8988T (cell line): ENCODE measurements at regions not wholly inside any gene's neighbourhood (a gene's known extent, or its start where the extent isn't known, plus 50 kb on each side); places are given as distances from the start of the nearest gene placed in this dataset.

ENCODE experiments used
- DNase-seq: peaks from one replicate; pipeline ENCODE4 v3.0.0; 2011

DNA sequence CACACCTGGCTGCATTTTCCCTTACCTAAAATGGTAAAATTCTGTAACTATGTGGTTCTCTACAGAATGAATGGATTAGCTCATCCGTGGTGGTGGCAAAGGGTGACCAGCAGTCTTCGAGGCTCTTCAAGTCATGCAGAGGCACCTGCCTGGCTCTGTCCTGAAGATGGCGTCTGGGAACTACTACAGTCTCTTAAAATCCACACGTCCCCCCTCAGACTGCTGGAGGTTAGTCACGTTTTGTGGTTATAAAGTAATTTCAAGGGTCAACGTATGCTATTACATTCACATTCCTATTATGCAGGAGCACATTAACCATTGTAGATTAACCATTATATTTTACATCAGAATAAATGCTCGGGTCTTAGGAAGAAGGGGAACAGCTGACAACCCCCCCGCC lies 616.7 kb downstream of the GALR1 start:
- DNase-seq, result no peak

DNA sequence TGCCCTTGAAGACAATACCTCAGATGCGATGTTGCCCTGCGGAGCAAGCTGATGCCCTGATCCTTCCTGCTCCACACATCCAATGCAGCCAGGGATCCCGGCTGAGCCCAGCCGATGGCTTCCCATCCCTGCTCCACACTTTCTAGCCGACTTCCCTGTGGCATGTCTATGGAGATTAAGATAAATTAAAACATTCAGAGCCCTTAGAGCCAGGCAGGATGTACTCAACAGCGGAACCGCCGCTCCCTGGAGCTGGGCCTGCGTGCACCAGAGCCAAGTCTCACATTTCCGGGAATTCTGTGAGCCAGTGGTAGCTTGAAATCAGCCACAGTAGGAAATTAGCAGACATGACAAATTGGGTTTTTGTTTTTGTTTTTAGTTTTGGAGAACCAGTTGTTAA lies 620.6 kb downstream of the GALR1 start:
- DNase-seq, result no peak

DNA sequence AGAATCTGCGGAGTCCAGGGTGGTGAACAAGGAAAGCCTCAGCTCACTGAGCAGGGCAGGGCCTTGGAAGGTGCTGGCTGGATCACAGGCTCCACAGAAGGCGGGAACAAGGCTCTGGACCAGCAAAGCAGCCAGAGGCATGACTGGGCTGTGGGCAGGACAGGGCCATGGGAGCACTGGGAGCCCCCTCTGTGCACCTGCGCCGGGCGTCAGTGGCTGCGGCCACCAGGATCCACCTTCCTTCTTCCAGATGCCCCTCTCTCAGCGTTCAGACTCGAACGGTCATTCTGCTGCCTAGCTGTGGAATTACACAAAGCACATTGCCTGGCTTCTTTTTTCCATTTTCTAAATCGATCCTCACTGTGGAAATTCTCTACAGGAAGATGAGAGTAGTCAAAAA lies 621.2 kb downstream of the GALR1 start:
- DNase-seq, result no peak

DNA sequence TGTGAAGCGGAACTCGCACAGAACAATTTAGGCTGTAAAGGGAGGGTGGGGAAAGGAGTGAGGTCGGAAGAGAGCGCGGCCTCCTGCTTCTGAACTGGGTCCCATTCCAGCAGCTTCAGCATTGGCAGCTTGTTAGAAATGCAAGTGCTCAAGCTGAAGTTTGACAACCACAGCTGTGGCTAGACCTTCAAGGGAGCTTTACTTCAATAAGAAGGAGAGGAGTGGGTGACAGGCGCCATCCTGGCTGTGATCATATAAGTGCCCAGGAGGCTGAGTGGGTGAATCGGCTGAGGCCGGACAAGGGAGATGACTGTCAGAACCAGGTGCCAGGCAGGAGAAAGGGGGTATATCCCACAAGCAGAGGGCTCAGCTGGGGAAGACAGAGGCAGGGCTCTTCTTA lies 622.5 kb downstream of the GALR1 start:
- DNase-seq, result no peak

DNA sequence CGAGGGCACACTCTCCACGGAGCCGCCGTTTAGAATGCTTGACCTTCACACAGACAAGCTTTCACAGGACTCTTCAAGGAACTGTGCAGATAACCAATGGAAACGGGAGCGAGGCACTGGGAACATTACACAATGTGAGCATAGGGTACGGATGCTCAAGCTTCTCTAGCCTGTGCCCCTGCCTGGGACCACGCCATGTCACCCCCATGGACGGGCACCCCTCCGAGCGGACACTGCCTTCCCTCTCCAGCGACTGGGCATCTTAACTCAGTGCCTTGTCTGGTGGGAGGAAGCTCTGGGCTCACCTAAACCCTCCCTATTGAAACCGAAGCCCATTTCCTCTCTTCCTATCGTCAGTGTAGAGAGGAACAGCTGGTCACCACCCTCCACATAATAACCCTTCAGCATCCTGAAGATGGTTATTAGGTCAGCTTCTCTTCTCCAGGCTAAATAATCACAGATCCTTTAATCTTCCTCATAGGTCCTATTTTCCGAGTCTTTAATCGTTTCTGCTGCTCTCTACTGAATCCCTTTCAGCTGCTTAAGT lies 626.7 kb downstream of the GALR1 start:
- DNase-seq, result no peak

DNA sequence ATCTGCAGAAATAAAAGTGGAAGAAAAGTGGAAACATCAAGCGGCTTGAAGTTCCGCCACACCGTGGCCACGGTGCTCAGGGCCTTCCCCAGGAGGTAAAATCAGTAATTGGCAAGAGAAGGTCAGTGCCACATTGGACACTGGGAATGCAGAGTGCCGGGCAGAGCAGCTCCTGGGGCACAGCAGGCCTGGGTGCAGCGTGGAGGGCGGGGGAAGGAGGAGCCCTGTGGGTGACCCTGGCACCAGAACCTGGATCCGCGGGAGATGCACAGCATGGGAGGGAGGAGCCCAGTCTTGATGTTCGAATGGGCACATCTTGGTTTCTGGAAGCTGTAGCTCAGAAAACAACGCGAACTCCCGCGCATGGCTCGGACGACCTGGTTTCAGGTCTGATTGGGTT lies 630.2 kb downstream of the GALR1 start:
- no peak for DNase-seq

DNA sequence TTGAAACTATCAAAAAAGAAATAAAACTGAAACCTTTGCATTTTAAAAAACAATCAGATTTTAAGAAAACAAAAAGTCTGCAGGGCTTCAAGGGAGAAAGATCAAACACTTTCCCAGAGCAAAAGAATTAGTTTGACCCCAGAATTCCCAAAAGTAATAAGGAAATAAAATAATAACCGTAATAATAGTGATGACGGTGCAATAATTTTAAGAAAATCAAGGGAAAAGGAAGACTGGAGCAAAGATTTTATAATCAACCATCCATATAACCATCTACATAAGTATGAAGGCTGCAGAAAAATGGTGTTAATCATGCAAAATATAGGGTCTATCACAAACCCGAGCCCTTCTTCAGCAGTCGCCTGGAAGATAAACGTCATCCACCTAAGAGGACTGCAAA lies 634.8 kb downstream of the GALR1 start:
- DNase-seq, result no peak

DNA sequence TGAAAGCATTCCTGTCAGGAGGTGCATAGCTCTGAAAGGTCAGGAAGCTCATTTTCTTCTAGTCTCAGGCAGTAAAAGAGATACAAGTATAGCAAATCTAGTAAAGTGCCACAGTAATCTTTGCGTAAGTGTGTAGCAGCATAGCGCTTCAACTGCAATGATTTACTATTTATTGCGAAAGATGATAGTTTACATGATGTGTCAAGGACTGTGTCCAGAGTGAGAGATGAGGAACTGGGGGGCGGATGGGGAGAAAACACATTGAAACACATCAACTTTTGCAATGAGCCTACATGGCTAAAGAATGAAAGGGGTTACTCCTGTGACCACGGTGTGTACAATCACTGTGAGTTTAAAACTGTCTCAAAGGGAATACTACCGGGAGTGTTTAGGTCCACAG lies 644.4 kb downstream of the GALR1 start:
- DNase-seq, result no peak

DNA sequence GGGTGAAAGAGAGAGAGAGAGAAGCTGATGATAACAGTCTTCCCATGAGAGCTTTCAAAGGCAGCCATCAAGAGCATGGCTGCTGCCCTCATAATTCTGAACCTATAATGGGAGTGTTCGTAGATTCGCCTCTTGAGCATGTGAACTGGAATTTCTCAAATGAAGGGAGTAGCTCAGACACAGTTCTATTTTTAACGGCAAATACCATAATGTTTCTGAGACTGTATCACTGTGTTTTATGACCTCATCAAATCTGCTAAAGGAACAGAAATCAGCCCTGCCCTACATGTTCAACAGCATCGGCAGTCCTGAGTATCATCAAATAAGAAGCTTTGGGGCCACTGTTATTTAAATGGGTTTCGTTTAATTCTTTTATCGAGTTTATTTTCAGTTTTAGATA lies 645.6 kb downstream of the GALR1 start:
- no peak for DNase-seq

DNA sequence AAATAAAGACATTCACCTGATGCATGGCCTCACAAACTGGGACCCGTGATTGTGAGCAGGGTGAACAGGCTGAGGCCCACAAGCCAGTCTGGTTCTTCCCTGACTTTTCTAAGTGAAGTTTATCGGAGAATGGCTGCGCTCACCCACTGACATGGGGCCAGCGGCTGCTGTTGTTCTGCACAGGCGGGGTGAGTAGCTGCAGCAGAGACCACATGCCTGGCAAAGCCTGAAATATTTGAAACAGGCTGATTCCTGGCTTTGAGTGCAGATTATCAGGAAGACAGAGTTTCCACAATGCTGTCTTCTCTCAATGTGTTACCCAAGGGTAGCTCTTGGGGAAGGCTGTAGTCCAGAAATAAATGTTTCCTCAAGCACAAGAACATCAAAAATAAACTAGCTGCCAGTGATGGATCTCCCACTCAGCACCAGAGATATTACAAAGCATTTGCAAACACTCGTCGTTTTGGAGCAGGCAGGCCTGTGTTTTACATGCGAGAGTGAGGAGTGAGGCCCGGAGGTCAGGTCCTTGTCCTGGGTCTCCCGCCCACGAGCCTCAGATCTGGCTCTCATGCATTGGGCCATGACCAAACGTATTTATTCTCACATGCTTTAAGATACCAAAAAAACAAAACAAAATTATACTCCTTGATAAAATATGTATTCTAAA lies 647.1 kb downstream of the GALR1 start:
- no peak for DNase-seq

DNA sequence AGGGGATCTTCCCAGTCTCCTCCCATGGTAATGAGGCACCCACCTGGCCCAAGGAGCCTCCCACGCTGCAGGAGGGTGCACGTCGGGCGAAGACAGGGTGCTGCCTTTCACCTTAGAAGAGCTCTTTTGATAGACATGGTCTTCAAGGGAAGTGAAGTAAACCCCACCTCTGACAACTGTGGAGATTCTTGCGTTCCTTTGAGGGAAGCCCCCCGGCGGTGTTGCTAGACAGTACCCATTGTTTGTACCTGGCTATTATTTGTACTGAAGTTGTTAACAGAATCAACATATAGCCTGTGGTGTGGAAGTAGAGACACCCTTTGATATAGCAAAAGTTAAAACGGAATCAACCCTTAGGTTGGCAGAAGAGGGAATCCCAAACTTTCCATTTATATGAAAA lies 648.0 kb downstream of the GALR1 start:
- DNase-seq, result no peak

DNA sequence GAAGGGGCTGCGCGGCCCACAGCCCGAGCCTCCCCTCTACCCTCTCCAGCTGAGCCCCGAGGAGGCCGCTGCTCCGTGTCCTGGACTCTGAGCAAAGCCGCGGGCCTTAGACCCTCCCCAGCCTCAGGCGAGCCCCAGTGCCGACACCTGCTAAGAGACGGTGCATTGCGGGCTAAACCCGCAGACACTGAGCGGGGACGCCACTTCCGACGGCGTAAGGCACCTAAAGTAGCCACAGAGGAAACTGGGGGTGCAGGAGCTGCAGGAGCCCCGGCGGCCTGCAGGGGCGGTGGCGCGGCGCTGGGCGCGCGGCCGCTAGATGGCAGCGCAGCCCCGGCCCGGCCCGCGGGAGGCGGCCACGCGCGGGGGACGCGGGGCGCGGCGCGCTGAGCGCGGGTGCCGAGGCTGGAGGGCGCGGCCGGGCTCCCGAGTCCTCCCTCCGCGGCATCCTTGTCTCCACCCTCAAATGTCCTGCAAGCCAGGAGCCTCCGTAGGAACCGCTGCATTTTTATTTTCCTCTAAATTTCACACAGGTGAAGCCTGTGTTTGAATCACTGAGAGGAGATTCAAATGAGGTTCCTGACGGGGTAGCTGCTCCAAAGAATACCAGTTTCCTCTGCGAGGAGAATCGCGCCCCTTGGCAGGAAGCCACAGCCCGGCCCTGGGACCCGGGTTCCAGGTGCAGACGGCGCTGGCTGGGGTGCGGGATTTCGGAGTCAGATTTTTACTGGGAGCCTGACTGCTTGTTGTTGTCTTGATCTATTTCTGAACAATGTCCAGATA lies 650.5 kb downstream of the GALR1 start:
- no peak for DNase-seq

DNA sequence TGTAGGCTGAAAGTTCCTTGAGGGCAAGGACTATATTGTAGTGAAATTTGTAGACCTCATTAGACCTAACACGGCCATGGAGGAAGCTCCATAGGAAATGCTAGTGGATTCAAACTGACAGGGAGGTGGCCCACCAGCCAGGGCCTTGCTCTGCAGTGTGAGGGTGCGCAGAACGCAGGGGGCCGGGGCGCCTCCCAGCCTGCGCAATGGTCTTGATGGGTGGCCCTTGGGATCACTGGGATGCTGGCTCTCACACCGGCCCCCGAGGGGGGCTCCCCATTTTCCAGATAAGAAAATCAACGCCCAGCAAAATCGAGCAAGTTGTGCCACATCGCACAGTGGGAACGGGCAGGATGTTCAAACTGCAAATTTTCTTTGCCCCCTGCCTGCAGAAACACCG lies 655.4 kb downstream of the GALR1 start:
- DNase-seq, result no peak

DNA sequence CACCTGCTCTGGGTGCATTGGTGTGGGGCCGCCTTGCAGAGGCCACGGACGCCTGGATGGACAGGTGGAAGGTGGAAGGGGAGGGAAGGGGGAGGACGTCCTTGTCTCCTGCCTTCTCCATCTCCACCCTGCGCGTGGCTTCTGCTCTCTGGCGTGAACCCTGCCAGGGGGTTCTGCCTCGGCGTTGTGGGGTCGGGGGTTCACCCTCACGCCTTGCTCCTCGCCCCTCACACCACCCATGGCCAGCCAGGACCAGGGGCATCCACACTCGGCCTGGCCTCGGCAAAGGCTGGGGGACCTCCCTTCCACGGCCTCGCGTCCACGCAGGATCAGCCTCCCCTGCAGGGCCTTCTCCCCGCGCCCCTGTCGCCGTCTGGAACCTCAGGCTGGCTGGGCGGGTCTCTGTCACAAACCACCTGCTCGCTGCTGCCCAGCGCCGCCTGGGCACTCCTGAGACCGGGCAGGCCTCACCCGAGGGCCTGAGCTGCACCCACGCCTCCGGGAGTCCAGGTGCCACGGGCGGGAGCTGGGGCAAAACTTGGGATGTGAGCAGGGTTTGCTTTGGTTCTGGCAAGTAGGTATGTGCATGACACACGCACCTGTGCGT lies 655.9 kb downstream of the GALR1 start:
- no peak for DNase-seq

DNA sequence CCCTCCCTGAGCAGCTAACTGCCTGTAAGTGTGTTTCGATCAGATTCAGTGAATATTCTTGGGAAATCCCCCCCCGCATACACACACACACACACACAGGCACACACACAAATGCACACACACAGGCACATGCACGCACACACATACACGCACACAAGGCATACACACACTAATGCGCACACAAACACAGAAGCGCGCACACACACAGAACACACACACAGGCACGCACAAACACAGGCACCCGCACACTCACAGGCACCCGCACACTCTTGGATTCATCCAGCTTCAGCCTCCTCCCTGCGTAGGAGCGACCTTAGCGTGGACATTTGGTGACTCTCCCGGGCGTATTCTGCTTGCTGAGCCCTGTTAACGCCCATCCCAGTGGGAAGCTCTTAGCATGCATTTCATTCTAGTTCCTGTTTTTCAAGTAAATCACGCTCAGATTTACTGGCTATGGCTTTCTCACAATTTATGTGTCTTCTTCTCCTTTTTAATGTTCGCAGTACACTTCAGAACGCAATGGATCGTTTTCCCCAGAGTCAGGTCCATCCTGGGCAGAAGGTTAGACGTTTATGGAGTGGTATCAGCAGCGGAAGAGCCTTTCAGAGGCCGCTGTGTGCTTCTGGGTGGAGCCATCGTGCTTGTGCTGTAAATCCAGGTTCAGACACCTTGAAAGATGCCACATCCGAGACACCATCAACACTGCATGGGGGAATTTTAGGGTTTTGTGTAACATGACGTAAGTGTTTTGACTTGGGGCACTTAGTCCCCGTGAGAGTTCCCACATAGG lies 656.6 kb downstream of the GALR1 start:
- no peak for DNase-seq

DNA sequence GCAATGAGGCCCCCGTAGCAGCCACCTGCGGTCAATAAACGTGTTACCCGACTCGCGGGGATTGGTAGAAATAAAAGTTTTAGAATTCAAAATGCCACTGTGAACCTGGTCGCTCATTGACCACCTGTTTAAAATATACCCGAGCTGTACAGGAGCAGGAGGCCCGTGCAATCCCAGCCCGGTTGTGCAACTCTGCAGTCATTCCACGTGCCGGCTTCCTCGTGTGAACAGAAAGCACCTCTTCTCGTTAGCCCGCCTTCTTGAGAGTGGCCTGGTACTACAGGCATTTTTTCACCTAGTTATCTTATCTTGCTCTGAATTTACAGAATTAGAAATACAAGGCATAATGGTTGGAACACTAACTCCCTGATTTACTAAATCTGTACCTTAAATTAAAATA lies 660.7 kb downstream of the GALR1 start:
- DNase-seq, result no peak

DNA sequence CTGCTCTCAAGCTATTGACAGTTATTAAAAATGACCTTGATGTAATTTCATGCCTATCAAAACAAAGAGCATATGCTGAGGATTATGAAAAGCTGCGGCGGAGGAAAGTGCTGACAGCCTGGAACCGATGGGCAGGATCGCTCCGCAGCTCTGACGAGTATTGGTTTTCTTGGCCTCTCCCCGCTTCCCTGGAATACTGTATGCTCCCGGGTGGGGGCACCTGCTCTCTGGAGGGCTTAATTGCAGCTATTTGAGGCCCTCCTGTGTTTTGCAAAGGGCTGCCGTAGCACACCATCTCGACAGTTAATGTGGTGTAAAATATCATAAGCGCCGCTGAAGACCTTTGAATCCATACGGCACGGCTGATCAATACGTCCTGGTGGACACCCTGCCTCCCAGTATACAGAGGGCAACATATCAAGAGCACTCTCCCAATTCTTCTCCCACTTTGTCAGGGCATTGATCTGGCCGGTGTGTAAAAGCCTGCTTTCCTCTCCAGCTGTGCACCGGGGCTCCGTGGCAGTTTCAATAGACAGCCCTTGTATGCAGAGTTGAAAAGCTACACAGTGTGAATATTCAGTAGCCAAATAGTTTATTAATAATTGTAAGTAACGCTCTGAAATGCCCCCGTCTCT lies 662.4 kb downstream of the GALR1 start:
- no peak for DNase-seq

DNA sequence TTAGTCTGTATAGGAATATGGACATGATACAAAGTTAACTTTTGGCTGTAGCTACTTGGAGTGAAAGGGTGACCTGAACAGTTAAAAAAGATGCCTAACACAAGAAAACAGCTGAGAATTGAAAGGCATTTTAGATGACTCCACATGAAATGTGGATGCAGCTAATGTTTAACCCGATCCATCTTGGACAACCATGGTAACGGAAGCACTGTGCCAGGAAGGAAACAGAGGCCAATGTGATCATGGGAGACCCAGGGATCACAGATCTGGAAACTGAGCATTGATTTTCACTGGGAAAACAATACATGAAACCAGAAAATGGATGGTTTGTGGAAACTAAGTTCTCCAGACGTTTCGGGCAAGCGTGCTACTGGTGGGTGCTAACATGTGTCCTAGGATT lies 669.1 kb downstream of the GALR1 start:
- DNase-seq, result no peak

DNA sequence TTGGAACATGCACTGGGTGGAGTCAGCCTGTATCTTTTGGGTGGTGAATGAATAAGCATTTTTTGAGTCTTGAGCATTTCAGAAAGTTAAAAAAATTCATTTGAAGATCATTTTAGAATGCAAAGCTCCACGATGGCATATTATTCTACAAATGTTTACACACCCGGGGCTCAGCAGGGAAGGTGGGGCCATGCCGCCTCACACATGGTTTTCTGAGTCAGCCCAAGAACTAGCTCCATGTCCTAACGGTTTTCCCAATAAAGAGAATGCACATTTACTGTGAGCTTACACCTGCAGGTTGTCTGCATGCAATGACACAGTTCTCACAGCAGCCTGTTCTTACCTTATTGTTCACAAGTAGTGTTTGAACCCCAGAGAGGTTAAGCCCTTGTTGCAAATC lies 670.3 kb downstream of the GALR1 start:
- no peak for DNase-seq

DNA sequence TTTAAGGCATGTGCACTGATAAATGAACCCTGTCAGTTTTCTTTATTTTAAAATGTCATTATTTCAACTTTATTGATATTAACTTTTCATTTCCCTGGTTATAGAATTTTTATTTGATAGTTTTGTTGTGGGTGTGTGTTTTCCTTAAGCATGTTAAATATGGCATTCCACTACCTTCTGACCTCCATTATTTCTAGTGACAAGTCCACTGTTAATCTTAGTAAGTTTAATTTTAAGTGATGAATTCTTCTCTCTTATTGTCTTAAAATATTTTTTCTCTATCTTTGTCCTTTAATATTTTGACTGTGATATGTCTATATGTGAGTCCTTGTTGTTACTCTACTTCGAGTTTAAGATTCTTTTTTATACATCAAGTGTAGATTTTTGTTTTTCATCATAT lies 685.7 kb downstream of the GALR1 start:
- DNase-seq, result no peak

DNA sequence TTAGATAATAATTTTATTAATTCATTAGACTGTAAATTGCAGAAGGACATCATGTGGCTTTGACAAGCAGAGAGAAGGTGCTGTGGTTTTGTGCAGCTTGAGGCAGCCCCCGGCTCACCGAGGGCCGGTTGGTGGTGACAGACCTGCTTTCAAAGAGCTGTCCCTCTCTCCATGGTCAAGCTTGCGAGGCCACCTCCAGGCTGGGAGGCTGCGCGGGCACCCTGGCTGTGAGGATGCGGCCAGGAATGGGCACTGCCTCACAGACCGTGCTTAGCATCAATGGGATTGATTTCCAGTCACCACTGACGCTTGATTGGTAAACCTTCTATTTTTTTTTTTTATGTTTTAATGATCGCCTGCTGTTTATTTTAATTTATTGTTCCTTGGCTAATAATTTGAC lies 690.9 kb downstream of the GALR1 start:
- no peak for DNase-seq

DNA sequence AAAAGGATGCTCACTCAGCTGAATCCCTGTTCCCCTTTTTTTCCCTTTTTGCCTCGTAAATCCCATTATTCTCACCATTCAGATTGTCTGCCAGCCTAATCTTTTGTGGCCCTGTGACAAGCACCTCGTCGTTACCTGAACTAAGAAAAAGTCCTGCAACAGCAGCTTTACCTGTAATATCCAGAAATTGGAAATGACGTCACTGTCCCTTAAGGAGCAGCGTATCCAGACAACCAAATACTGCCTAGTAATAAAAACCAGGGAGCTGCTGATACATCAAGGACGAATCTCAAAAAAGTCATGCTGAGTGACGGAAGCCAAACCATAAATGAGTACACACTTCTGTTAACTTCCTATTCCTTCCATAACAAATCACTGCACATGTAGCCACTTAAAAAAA lies 694.9 kb downstream of the GALR1 start:
- DNase-seq, result no peak

DNA sequence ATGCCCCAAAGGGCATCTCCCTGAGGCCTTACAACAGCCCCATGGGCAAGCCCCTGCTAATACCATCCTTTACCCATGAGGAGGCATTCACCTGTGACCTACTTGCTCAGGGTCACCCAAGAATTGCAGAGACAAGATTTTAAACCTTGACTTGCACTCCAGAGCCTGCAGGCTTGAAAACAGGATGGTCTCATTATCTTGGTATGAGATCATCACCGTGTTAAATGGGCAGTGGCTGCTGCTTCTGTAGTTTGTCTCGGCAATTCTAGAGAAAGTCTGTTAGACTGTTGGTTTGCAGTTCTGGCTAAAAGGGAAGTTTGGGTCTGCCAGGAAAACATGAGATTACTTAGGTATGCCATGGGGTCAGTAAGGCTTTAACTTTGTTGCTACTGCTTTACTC lies 698.9 kb downstream of the GALR1 start:
- DNase-seq, result no peak
